Mesenchymal stem cell (in vitro differentiated cells and primary cell): ENCODE measurements at regions not wholly inside any gene's neighbourhood (a gene's known extent, or its start where the extent isn't known, plus 50 kb on each side); places are given as distances from the start of the nearest gene placed in this dataset.
A peak's percentile ranks its signal among the peaks of the same experiment; 100 is the strongest.

Experiments
- DNase-seq: peaks from one replicate; pipeline ENCODE4 v3.0.0-alpha.2; 2013
- H2AFZ ChIP-seq: one replicate; pipeline ENCODE4 v1.6.1; 2013; ENCODE audit warnings: low read depth, mild to moderate bottlenecking, control low read depth, inconsistent platforms, low read length, moderate library complexity
- H2AK5ac ChIP-seq: 2 replicates; pipeline ENCODE4 v1.6.1; 2013; ENCODE audit warnings: low read length, moderate library complexity, mild to moderate bottlenecking, inconsistent platforms; ENCODE audit not compliant: severe bottlenecking
- H2BK120ac ChIP-seq: one replicate; pipeline ENCODE4 v1.6.1; 2013; ENCODE audit warnings: low read depth, mild to moderate bottlenecking, inconsistent platforms, low read length, moderate library complexity
- H2BK12ac ChIP-seq, 2 experiments: one replicate each; pipeline ENCODE4 v1.6.1; 2013; ENCODE audit warnings: inconsistent platforms in 2 of 2, low read length in 2 of 2, mild to moderate bottlenecking in 2 of 2, moderate library complexity in 2 of 2, control low read depth in 1 of 2
- H2BK15ac ChIP-seq: one replicate; pipeline ENCODE4 v1.6.1; 2013; ENCODE audit warnings: mild to moderate bottlenecking, low read depth, inconsistent platforms; ENCODE audit not compliant: poor library complexity, severe bottlenecking
- H2BK5ac ChIP-seq: 2 replicates; pipeline ENCODE4 v1.6.1; 2013; ENCODE audit warnings: low read depth, mild to moderate bottlenecking, low read length, control low read depth, inconsistent platforms; ENCODE audit not compliant: poor library complexity, severe bottlenecking
- H3K14ac ChIP-seq, 2 experiments: one replicate each; pipeline ENCODE4 v1.6.1; 2013; ENCODE audit warnings: inconsistent platforms in 2 of 2, low read length in 2 of 2, control low read depth in 1 of 2, mild to moderate bottlenecking in 1 of 2, moderate library complexity in 1 of 2
- H3K18ac ChIP-seq, 2 experiments: one replicate each; pipeline ENCODE4 v1.6.1; 2013; ENCODE audit warnings: inconsistent platforms in 2 of 2, low read length in 2 of 2, control low read depth in 1 of 2, low read depth in 1 of 2, mild to moderate bottlenecking in 1 of 2
- H3K23ac ChIP-seq, 2 experiments: one replicate each; pipeline ENCODE4 v1.6.1; 2013; ENCODE audit warnings: inconsistent platforms in 2 of 2, low read length in 2 of 2, mild to moderate bottlenecking in 2 of 2, moderate library complexity in 2 of 2, control low read depth in 1 of 2
- H3K27ac ChIP-seq: 2 replicates; pipeline ENCODE4 v1.5.1; 2013; ENCODE audit warnings: mild to moderate bottlenecking, moderate library complexity, low read length, control low read depth, inconsistent platforms; ENCODE audit not compliant: poor library complexity, severe bottlenecking
- H3K27me3 ChIP-seq, 2 experiments: 2 replicates each; pipeline versions ENCODE4 v1.6.1 to v1.7.0; 2013; ENCODE audit warnings: low read length in 2 of 2, mild to moderate bottlenecking in 2 of 2, moderate library complexity in 2 of 2, control low read depth in 1 of 2, inconsistent platforms in 1 of 2; ENCODE audit not compliant: control insufficient read depth in 1 of 2, insufficient read depth in 1 of 2
- H3K36me3 ChIP-seq, 2 experiments: 2 replicates each; pipeline versions ENCODE4 v1.6.1 to v1.7.0; 2013; ENCODE audit warnings: low read length in 2 of 2, control low read depth in 1 of 2, inconsistent platforms in 1 of 2, low read depth in 1 of 2, mild to moderate bottlenecking in 1 of 2; ENCODE audit not compliant: insufficient read depth in 2 of 2, control insufficient read depth in 1 of 2
- H3K4ac ChIP-seq, 2 experiments: one replicate each; pipeline ENCODE4 v1.6.1; 2013; ENCODE audit warnings: inconsistent platforms in 2 of 2, low read length in 2 of 2, mild to moderate bottlenecking in 2 of 2, moderate library complexity in 2 of 2, control low read depth in 1 of 2, low read depth in 1 of 2
- H3K4me1 ChIP-seq: 2 replicates; pipeline ENCODE4 v1.6.1; 2013; ENCODE audit warnings: low read depth, low read length, control low read depth; ENCODE audit not compliant: control insufficient read depth, insufficient read depth
- H3K4me2 ChIP-seq: 2 replicates; pipeline ENCODE4 v1.6.1; 2013; ENCODE audit warnings: low read length, mild to moderate bottlenecking, inconsistent platforms; ENCODE audit not compliant: poor library complexity, severe bottlenecking
- H3K4me3 ChIP-seq, 2 experiments: 2 replicates each; pipeline versions ENCODE4 v1.5.1 to v1.7.0; 2013; ENCODE audit warnings: low read length in 2 of 2, mild to moderate bottlenecking in 2 of 2, control low read depth in 1 of 2, low read depth in 1 of 2; ENCODE audit not compliant: insufficient read depth in 1 of 2
- H3K79me1 ChIP-seq: replicated peaks from 2 replicates; pipeline ENCODE4 v1.6.1; 2013; ENCODE audit warnings: mild to moderate bottlenecking, control low read depth, low read length, inconsistent platforms; ENCODE audit not compliant: poor library complexity, severe bottlenecking
- H3K9ac ChIP-seq: 2 replicates; pipeline ENCODE4 v1.7.0; 2013; ENCODE audit warnings: mild to moderate bottlenecking, low read length, moderate library complexity
- H3K9me3 ChIP-seq: 2 replicates; pipeline ENCODE4 v1.7.0; 2013; ENCODE audit warnings: mild to moderate bottlenecking, low read length; ENCODE audit not compliant: control insufficient read depth
- H4K8ac ChIP-seq: one replicate; pipeline ENCODE4 v1.6.1; 2013; ENCODE audit warnings: inconsistent platforms, mild to moderate bottlenecking, low read length, moderate library complexity
- H4K91ac ChIP-seq: one replicate; pipeline ENCODE4 v1.6.1; 2013; ENCODE audit warnings: mild to moderate bottlenecking, low read length, inconsistent platforms
- WGBS: methylation state at CpG from one replicate; pipeline ENCODE4 v1.1.7; 2013; ENCODE audit warnings: mixed read lengths; 5-methylcytosine and 5-hydroxymethylcytosine counted together

GRCh38 chr20:52290569-52290968, 99.0 kb upstream of the ZFP64 start:
- H3K23ac ChIP-seq, result no peak overlapping the region
- H3K9me3 ChIP-seq, result peaks cover 9% of the 10 kb centered on the region
- no peaks in the 10 kb centered on the region for H3K27me3 ChIP-seq
- H3K4ac ChIP-seq, result no peak overlapping the region
- H3K36me3 ChIP-seq, result no peaks in the 10 kb centered on the region
- H3K18ac ChIP-seq, result no peak overlapping the region
- H2BK120ac ChIP-seq, result no peak overlapping the region
- H3K79me1 ChIP-seq, result no peaks in the 10 kb centered on the region
- H3K4me3 ChIP-seq, result no peak overlapping the region
- H3K9ac ChIP-seq, result no peak overlapping the region
- 83% methylated on average over 3 of the region's 4 CpGs for WGBS
- no peak overlapping the region for H2AK5ac ChIP-seq
- no peak overlapping the region for H3K14ac ChIP-seq
- H4K91ac ChIP-seq, result no peak overlapping the region
- DNase-seq, result no peak
- H2BK12ac ChIP-seq, result no peak overlapping the region
- H3K4me2 ChIP-seq, result no peak overlapping the region
- H4K8ac ChIP-seq, result no peak overlapping the region
- H3K4me1 ChIP-seq, result no peaks in the 10 kb centered on the region
- H2BK15ac ChIP-seq, result no peak overlapping the region
- no peak overlapping the region for H2BK5ac ChIP-seq
- no peak overlapping the region for H2AFZ ChIP-seq
- H3K27ac ChIP-seq, result no peak overlapping the region

GRCh38 chr20:52289956-52290565, 98.5 kb upstream of the ZFP64 start:
- Histone ChIP-seq H2AK5ac (no peak overlapping the region), H3K27me3 (peaks cover 0 to 2% of the 10 kb centered on the region in 2 experiments), H3K4me3 (no peak overlapping the region), H3K27ac (no peak overlapping the region), H4K8ac (no peak overlapping the region), H2BK5ac (no peak overlapping the region), H3K4ac (no peak overlapping the region), H3K9ac (no peak overlapping the region), H2AFZ (no peak overlapping the region), H2BK15ac (no peak overlapping the region), H3K4me1 (no peaks in the 10 kb centered on the region), H2BK12ac (no peak overlapping the region), H3K79me1 (no peaks in the 10 kb centered on the region), H2BK120ac (no peak overlapping the region), H3K14ac (no peak overlapping the region), H3K36me3 (no peaks in the 10 kb centered on the region), H3K4me2 (no peak overlapping the region), H4K91ac (no peak overlapping the region), H3K23ac (no peak overlapping the region), H3K9me3 (peaks cover 9% of the 10 kb centered on the region), H3K18ac (no peak overlapping the region)
- WGBS, result 77% methylated on average over 2 of the region's 3 CpGs
- no peak for DNase-seq

GRCh38 chr20:52280407-52280806, 88.8 kb upstream of the ZFP64 start:
- H3K4ac ChIP-seq, result no peak overlapping the region
- H3K4me2 ChIP-seq, result no peak overlapping the region
- no peak overlapping the region for H2BK15ac ChIP-seq
- no peaks in the 10 kb centered on the region for H3K4me1 ChIP-seq
- no peak overlapping the region for H3K9ac ChIP-seq
- H3K27ac ChIP-seq, result no peak overlapping the region
- H4K91ac ChIP-seq, result no peak overlapping the region
- no peak overlapping the region for H2BK12ac ChIP-seq
- no peak overlapping the region for H4K8ac ChIP-seq
- H3K4me3 ChIP-seq, result no peak overlapping the region
- no peaks in the 10 kb centered on the region for H3K36me3 ChIP-seq
- no peak overlapping the region for H2AK5ac ChIP-seq
- no peaks in the 10 kb centered on the region for H3K79me1 ChIP-seq
- no peak overlapping the region for H2BK5ac ChIP-seq
- no peak overlapping the region for H3K18ac ChIP-seq
- no peak overlapping the region for H3K14ac ChIP-seq
- no CpG with 5 or more reads among the region's 2 CpGs for WGBS
- H3K9me3 ChIP-seq, result no peaks in the 10 kb centered on the region
- H2AFZ ChIP-seq, result no peak overlapping the region
- no peak for DNase-seq
- no peak overlapping the region for H3K23ac ChIP-seq
- H3K27me3 ChIP-seq, result peaks cover 0 to 34% of the 10 kb centered on the region in 2 experiments
- no peak overlapping the region for H2BK120ac ChIP-seq

- H3K36me3 ChIP-seq, result no peaks in the 10 kb centered on the region
- H2AK5ac ChIP-seq, result no peak overlapping the region
- no peak overlapping the region for H3K27ac ChIP-seq
- no peak overlapping the region for H3K4ac ChIP-seq
- H3K18ac ChIP-seq, result no peak overlapping the region
- no peak overlapping the region for H2BK5ac ChIP-seq
- no peaks in the 10 kb centered on the region for H3K4me1 ChIP-seq
- H3K4me2 ChIP-seq, result no peak overlapping the region
- H3K23ac ChIP-seq, result no peak overlapping the region
- H3K79me1 ChIP-seq, result no peaks in the 10 kb centered on the region
- H4K91ac ChIP-seq, result no peak overlapping the region
- H4K8ac ChIP-seq, result no peak overlapping the region
- no peak overlapping the region for H3K4me3 ChIP-seq
- no peak overlapping the region for H2BK15ac ChIP-seq
- WGBS, result 29% methylated on average over 2 of the region's 2 CpGs
- no peak overlapping the region for H3K14ac ChIP-seq
- H2AFZ ChIP-seq, result no peak overlapping the region
- H3K27me3 ChIP-seq, result peaks cover 0 to 28% of the 10 kb centered on the region in 2 experiments
- H3K9me3 ChIP-seq, result no peaks in the 10 kb centered on the region
- DNase-seq, result peak; percentile 82
- H2BK12ac ChIP-seq, result no peak overlapping the region
- H3K9ac ChIP-seq, result no peak overlapping the region
- no peak overlapping the region for H2BK120ac ChIP-seq
These were observed 88.1 kb upstream of the ZFP64 start for GRCh38 chr20:52279706-52280105.
